ENCODE measurements at regions not wholly inside any gene's neighbourhood (a gene's known extent, or its start where the extent isn't known, plus 50 kb on each side); places are given as distances from the start of the nearest gene placed in this dataset.
"Not testable (repeated sequence)": the region's sequence is repeated elsewhere in the genome, so short reads cannot be mapped to it uniquely, and the experiment has no call there.

DNA sequence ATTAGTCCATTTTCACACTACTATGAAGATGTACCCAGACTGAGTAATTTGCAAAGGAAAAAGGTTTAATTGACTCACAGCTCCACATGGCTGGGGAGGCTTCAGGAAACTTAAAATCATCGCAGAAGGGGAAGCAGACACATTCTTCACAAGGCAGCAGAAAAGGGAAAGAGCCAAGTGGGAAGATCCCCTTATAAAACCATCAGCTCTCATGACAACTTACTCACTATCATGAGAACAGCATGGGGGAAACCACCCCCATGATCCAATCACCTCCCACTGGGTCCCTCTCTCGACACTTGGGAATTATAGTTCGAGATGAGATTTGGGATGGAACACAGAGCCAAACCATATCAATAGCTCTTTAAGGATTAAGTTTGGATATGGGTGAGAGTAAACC lies 246.1 kb upstream of the CYRIA start:
- DNase-seq (ENCODE audit: low spot score) = no peak

GRCh38 chr2:16908656-16909055 lies 243.0 kb upstream of the CYRIA start:
- DNase-seq (ENCODE audit: low spot score) = no peak

DNA sequence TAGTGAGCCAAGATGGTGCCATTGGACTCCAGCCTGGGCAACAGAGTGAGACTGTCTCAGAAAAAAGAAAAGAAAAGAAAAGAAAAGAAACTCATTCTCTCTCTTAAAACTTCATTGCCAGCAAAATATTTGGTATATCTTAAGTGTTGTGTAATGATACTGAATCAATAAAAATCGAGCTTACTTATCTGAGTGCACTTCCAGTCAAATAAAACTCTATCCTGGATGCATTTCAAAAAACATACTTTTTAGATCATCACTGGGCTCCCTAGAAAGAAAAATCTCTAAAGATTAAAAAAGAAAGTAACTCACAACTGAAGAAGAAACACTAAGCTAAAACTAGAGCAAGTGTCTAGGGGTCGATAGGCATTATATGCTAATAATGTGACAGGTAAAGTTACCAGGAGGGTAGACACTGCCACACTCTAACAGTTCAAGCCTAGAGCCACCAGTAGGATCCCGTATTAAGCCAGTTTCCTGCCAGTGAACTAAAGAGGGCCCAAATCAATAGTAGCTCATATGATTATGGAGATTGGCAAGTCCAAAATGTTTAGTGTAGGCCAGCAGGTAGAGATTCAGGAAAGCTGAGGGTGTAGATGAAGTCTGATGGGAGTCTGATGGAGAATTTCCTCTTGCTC lies 242.1 kb upstream of the CYRIA start:
- DNase-seq (ENCODE audit: low spot score) = no peak

DNA sequence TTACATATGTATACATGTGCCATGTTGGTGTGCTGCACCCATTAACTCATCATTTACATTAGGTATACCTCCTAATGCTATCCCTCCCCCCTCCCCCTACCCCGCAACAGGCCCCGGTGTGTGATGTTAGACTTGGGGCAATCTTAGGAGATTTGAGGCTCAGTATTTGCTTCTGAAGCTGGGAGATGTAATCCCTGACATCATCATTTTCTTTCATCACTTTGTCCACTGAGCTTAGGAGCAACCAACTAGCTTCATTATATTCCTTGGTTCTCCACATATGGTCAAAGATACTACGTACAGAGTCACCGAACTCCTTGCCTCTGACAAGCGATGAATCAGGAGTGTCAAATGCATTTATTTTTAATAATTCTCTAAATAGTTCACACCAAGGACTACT lies 239.7 kb upstream of the CYRIA start:
- not testable (repeated sequence) for DNase-seq (ENCODE audit: low spot score)

DNA sequence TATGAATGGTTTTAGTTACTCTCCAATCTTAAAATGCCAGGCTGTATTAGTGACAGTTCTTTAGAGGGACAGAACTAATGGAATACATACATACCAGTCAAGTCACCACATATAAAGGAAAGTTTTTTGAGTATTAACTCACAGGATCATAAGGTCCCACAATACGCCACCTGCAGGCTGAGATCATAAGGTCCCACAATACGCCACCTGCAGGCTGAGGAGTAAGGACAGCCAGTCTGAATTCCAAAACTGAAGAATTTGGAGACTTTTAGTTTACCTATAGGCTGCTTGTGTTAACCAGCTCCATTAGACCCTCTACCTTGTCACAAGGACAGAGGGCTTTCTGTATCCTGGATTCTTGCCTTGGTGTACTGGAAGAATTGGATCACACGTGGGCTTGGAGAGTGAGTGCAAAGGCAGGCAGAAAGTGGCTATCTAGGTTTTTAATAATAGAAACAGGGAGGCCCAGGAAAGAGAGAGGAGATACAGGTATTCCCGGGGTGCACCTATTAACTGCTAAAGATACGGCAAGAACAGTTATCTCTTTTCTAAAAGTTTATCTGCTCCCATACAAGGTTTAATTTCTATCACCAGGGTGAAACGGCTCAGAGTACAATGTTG lies 234.9 kb upstream of the CYRIA start:
- DNase-seq (ENCODE audit: low spot score) = no peak

DNA sequence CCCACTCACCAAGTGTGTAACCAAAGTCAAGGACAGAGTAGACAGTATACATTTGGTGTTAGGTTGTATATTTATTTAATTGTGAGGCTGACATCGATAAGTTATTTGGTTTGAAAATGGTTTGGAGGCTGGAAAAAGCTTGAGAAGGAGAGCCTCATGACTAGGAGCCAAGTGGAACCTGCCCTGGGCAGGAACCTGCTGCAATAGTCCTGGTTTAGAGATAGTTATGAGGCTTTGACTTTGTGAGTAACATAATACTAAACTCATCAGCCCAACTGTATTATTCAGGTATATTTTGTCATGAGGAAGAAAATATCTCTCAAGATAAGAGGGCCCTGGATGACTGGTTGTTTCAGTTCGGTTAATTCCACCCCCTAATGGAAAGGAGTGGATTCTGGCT lies 234.3 kb upstream of the CYRIA start:
- no peak for DNase-seq (ENCODE audit: low spot score)

DNA sequence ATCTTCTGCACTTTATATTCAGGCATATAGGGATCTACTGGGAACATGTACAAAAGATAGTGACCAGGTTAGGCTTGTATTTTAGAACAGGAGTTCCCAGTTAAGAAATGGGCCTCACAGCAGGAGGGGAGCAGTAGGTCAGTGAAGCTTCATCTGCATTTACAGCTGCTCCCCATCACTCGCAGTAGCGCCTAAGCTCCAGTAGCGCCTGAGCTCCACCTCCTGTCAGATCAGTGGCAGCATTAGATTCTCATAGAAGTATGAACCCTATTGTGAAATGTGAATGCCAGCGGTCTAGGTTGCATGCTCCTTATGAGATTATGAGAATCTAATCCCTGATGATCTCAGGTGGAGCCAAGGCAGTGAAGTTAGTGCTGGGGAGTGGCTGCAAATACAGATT lies 224.4 kb upstream of the CYRIA start:
- DNase-seq (ENCODE audit: low spot score) = no peak

GRCh38 chr2:16885027-16885426 lies 219.4 kb upstream of the CYRIA start:
- no peak for DNase-seq (ENCODE audit: low spot score)

GRCh38 chr2:16882706-16883105 lies 217.1 kb upstream of the CYRIA start:
- DNase-seq (ENCODE audit: low spot score) = no peak

DNA sequence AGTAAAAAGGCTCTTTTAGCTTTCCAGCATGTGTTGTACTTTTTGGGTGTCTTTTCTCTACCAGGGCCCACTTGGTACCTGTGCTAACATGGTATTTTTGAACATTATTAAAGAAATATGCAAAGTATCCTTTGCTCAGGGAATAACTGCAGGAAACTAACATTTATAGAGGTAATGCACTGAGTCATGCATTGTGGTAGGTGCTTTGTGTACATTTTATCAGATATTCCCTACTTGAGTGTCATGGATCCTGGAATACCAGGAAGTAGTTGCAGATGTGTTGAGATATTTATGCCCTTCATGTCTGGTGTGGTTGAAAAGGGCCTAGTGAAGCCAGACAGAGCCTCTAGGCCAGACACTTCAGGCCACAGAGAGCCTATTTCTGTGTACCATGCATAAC lies 215.5 kb upstream of the CYRIA start:
- DNase-seq (ENCODE audit: low spot score) = no peak

GRCh38 chr2:16871411-16871810 lies 205.8 kb upstream of the CYRIA start:
- no peak for DNase-seq (ENCODE audit: low spot score)

- DNase-seq (ENCODE audit: low spot score) = no peak
These were observed 204.9 kb upstream of the CYRIA start for GRCh38 chr2:16870491-16871076.

DNA sequence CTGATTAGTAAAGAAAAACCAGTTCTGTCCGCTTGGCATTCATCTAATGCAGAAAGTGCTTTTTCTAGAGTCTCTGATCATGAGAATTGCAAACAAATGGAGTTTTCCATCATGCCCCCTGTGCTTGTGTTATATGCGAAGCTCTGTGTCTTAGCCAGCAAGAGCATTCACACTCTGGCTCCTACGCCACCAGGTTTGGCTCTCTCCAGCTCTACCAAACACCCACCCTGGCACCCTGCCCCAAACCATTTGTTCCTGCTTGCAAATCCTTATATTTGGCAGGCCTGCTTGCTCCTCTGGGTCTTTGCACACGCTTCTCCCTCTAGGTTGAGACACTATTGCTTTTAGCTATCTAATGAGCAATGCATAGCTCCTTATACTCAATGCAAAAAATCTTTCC lies 204.1 kb upstream of the CYRIA start:
- DNase-seq (ENCODE audit: low spot score) = no peak

DNA sequence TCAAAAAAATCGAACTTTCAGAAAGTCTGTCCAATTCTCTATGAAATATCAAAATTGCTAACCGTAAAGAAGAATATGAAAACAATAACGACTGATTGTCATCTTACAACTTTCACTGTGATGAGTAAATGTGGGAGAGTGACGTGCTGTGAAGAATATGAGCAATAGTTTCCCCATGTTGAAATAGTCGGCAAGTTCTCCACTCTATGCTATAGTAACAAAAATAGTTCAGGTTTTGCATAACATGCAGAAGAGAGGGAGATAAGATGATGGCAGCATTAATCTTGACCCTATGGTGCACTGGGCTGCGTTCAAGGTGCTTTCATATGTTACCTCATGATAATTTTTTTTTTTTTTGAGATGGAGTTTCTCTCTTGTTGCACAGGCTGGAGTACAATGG lies 196.8 kb upstream of the CYRIA start:
- no peak for DNase-seq (ENCODE audit: low spot score)

DNA sequence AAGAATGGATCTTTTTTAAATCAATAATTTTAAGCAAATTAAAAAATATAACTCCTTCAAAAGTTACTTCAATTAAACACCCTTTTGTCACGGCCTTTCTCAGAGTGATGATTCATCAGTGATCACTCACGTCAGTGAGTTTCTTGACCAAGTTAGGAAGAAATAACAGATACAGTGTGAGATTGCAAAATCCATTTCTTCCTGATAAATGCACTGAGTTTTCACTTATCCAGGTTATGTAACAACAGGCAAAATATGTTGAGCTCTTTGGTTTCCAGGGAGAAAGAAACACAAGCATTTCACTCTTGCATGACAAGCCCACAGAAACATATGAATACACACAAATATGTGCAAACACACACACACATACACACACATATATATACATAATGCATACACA lies 195.9 kb upstream of the CYRIA start:
- DNase-seq (ENCODE audit: low spot score) = no peak

- no peak for DNase-seq (ENCODE audit: low spot score)
These were observed 195.5 kb upstream of the CYRIA start for GRCh38 chr2:16861111-16861510.

- DNase-seq (ENCODE audit: low spot score) = no peak
These were observed 195.0 kb upstream of the CYRIA start for GRCh38 chr2:16860627-16861026.

GRCh38 chr2:16855183-16855582 lies 189.5 kb upstream of the CYRIA start:
- no peak for DNase-seq (ENCODE audit: low spot score)

- DNase-seq (ENCODE audit: low spot score) = no peak
These were observed 187.5 kb upstream of the CYRIA start for GRCh38 chr2:16853088-16853487.

- no peak for DNase-seq (ENCODE audit: low spot score)
These were observed 187.0 kb upstream of the CYRIA start for GRCh38 chr2:16852651-16853050.

DNA sequence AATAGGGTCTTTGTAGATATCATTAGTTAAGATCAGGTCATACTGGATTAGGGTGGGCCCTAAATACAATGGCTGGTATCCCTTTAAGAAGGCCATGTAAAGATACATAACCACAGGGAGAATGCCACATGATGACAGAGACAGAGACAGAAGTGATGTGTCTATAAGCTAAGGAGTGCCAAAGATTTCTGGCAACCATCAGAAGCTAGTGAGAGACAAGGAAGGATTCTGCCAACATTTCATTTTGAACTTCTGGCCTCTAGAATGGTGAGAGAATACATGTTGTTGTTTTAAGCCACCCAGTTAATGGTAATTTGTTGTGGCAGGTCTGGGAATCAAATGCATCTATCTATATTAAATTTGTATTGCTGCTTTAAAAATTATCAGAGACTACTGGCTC lies 185.5 kb upstream of the CYRIA start:
- DNase-seq (ENCODE audit: low spot score) = no peak

GRCh38 chr2:16840496-16841172 lies 175.0 kb upstream of the CYRIA start:
- no peak for DNase-seq (ENCODE audit: low spot score)

DNA sequence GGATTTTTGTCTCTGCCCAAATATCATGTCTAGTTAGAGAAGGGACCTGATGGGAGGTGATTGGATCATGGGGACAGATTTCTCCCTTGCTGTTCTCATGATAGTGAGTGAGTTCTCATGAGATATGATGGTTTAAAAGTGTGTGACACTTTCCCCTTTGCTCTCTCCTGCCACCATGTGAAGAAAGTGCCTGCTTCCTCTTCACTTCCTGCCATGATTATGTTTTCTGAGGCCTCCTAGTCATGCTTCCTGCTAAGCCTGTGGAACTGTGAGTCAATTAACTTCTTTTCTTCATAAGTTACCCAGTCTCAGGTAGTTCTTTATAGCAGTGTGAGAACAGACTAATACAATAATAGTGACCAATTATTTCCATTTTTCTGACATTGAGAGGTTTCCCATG lies 167.3 kb upstream of the CYRIA start:
- DNase-seq (ENCODE audit: low spot score) = no peak

Data from mesenteric fat pad (tissue), 1 donor.